ENCODE measurements at regions not wholly inside any gene's neighbourhood (a gene's known extent, or its start where the extent isn't known, plus 50 kb on each side); places are given as distances from the start of the nearest gene placed in this dataset.

GRCh38 chr6:164495882-164496495 lies 813.4 kb downstream of the C6orf118 start:
- no peak overlapping the region for H2AFZ ChIP-seq (ENCODE audit: low read depth, low read length, poor library complexity, severe bottlenecking)
- no peak for DNase-seq (ENCODE audit: low read depth, low spot score)
- H3K79me2 ChIP-seq (ENCODE audit: insufficient read depth, low read length), result no peaks in the 10 kb centered on the region
- H3K4me1 ChIP-seq (ENCODE audit: control insufficient read depth in 1 of 2, insufficient read depth in 2 of 2, low read length in 2 of 2), result no peaks in the 10 kb centered on the region
- H3K9ac ChIP-seq (ENCODE audit: low read length), result no peak overlapping the region
- intact Hi-C loops (cut with micrococcal nuclease), result no loop called here
- H4K20me1 ChIP-seq (ENCODE audit: insufficient read depth), result no peaks in the 10 kb centered on the region
- peaks cover 7 to 19% of the 10 kb centered on the region in 2 experiments; a peak in 3 of 4 replicates for H3K9me3 ChIP-seq (ENCODE audit: control insufficient read depth in 1 of 2, insufficient read depth in 1 of 2, low read depth in 1 of 2, low read length in 2 of 2)
- ChIA-PET RAD21 (ENCODE audit: low non-redundant PET in 1 of 2, low total read pairs in 2 of 2, uncharacterized antibody in 2 of 2, unreplicated experiment in 2 of 2) (no interaction called here), POLR2A (no interaction called here), CTCF (no interaction called here)
- no peaks in the 10 kb centered on the region for H3K36me3 ChIP-seq (ENCODE audit: control insufficient read depth in 1 of 2, insufficient read depth in 2 of 2, low read length in 2 of 2)
- H3K9me2 ChIP-seq (ENCODE audit: insufficient read depth), result no peaks in the 10 kb centered on the region
- H3K4me3 ChIP-seq (replicated peaks in 1 of 2; ENCODE audit: low read depth in 1 of 2, low read length in 2 of 2), result no peak overlapping the region
- ATAC-seq, result no peak
- H3K27me3 ChIP-seq (ENCODE audit: insufficient read depth, low read length), result no peaks in the 10 kb centered on the region
- H3K4me2 ChIP-seq (ENCODE audit: low read length), result no peak overlapping the region
- BruUV-seq (replicated peaks), result no TSS peak
- no peak overlapping the region for H3K27ac ChIP-seq (ENCODE audit: low read depth, low read length)
- TF ChIP-seq EZH2 (IDR thresholded peaks at IDR 0.05) (no peak), RAD21 (IDR thresholded peaks at IDR 0.05; ENCODE audit: low read depth) (no peak), TCF7L2 (IDR thresholded peaks at IDR 0.05; ENCODE audit: borderline replicate concordance, extremely low read depth, insufficient read depth, insufficient read length) (no peak), FOSL1 (IDR thresholded peaks at IDR 0.05; ENCODE audit: low read depth) (no peak), ZNF274 (IDR thresholded peaks at IDR 0.05; ENCODE audit: low read depth, low read length) (no peak), MAX (IDR thresholded peaks at IDR 0.05) (no peak), CBX3 (IDR thresholded peaks at IDR 0.05; ENCODE audit: low read depth) (no peak), EGR1 (IDR thresholded peaks at IDR 0.05; ENCODE audit: low read depth) (no peak), ZFX (IDR thresholded peaks at IDR 0.05) (no peak)

DNA sequence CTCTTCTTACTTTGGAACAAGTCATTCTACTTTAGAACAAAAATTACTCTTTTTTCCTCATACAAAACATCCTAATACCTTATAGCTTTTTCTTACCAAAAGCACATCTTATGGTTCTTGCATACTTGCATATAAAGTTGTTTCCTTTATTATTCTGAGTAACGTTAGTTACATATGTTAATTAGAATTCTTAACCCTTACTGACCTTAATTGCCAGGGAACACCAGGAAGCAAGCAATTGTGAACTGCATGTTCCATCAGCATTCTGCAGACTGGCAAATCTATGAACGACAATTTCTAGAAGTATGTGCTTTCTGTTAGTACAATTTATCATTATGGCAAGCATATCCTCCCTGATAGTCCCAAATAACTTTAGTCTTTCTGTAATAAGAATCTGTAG lies 831.0 kb downstream of the C6orf118 start:
- ATAC-seq (no peak), DNase-seq (ENCODE audit: low read depth, low spot score) (no peak)
- no peaks in the 10 kb centered on the region; a peak in 2 of 4 replicates for H3K9me3 ChIP-seq (ENCODE audit: control insufficient read depth in 1 of 2, insufficient read depth in 1 of 2, low read depth in 1 of 2, low read length in 2 of 2)
- H3K9me2 ChIP-seq (ENCODE audit: insufficient read depth), result no peaks in the 10 kb centered on the region
- H3K36me3 ChIP-seq (ENCODE audit: control insufficient read depth in 1 of 2, insufficient read depth in 2 of 2, low read length in 2 of 2), result no peaks in the 10 kb centered on the region
- H3K9ac ChIP-seq (ENCODE audit: low read length), result no peak overlapping the region
- intact Hi-C loops (cut with micrococcal nuclease), result no loop called here
- no peak overlapping the region for H3K4me2 ChIP-seq (ENCODE audit: low read length)
- H3K4me3 ChIP-seq (replicated peaks in 1 of 2; ENCODE audit: low read depth in 1 of 2, low read length in 2 of 2), result no peak overlapping the region
- no peaks in the 10 kb centered on the region for H3K27me3 ChIP-seq (ENCODE audit: insufficient read depth, low read length)
- ChIA-PET RAD21 (ENCODE audit: low non-redundant PET in 1 of 2, low total read pairs in 2 of 2, uncharacterized antibody in 2 of 2, unreplicated experiment in 2 of 2) (no interaction called here), CTCF (no interaction called here), POLR2A (no interaction called here)
- no peaks in the 10 kb centered on the region for H4K20me1 ChIP-seq (ENCODE audit: insufficient read depth)
- TF ChIP-seq EZH2phosphoT487 (IDR thresholded peaks at IDR 0.05; ENCODE audit: borderline replicate concordance) (no peak), ELF1 (IDR thresholded peaks at IDR 0.05; ENCODE audit: borderline replicate concordance, low read depth) (no peak), YY1 (IDR thresholded peaks at IDR 0.05; ENCODE audit: extremely low read depth, insufficient replicate concordance, low read depth, low read length) (no peak), EGR1 (IDR thresholded peaks at IDR 0.05; ENCODE audit: low read depth) (no peak), FOSL1 (IDR thresholded peaks at IDR 0.05; ENCODE audit: low read depth) (no peak), EZH2 (IDR thresholded peaks at IDR 0.05) (no peak), SRF (IDR thresholded peaks at IDR 0.05; ENCODE audit: low read depth) (no peak), POLR2AphosphoS5 (IDR thresholded peaks at IDR 0.05; ENCODE audit: low read depth, low read length) (no peak), CBX3 (IDR thresholded peaks at IDR 0.05; ENCODE audit: low read depth) (no peak), TCF7L2 (IDR thresholded peaks at IDR 0.05; ENCODE audit: borderline replicate concordance, extremely low read depth, insufficient read depth, insufficient read length) (no peak), ZFX (IDR thresholded peaks at IDR 0.05) (no peak), CEBPB (IDR thresholded peaks at IDR 0.05; ENCODE audit: low read depth) (no peak), ZBTB33 (IDR thresholded peaks at IDR 0.05; ENCODE audit: extremely low read depth, insufficient replicate concordance, low read length) (no peak), POLR2A (IDR thresholded peaks at IDR 0.05; ENCODE audit: borderline replicate concordance, extremely low read depth, insufficient read depth, insufficient read length) (no peak)
- H3K27ac ChIP-seq (ENCODE audit: low read depth, low read length), result no peak overlapping the region
- BruUV-seq (replicated peaks), result no TSS peak
- H3K79me2 ChIP-seq (ENCODE audit: insufficient read depth, low read length), result no peaks in the 10 kb centered on the region
- H2AFZ ChIP-seq (ENCODE audit: low read depth, low read length, poor library complexity, severe bottlenecking), result no peak overlapping the region
- H3K4me1 ChIP-seq (ENCODE audit: control insufficient read depth in 1 of 2, insufficient read depth in 2 of 2, low read length in 2 of 2), result no peaks in the 10 kb centered on the region
